ENCODE measurements at regions not wholly inside any gene's neighbourhood (a gene's known extent, or its start where the extent isn't known, plus 50 kb on each side); places are given as distances from the start of the nearest gene placed in this dataset.

DNA sequence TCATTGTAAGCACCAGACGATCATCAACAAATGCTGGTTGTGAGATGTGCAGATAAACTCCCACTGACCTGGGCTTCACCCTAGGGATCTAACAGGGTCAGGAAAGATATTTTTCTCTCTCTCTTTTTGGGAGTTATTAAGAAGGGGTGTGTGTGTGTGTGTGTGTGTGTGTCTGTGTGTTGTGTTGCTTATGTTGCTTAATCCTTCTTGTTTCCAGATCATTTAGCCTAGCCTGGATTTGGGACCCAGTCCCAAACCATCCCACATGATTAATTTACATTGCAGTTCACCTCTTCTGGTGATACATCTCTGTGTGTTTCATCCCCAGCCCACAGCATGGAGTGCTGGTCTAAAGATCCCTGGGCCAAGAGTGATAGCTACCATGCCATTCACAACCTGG lies 122.8 kb upstream of the IPO9 start:
- Histone ChIP-seq H3K4me3 (no peak overlapping the region), H3K4me2 (ENCODE audit: control insufficient read depth, insufficient read depth) (no peak overlapping the region), H3K36me3 (ENCODE audit: control insufficient read depth in 2 of 2, insufficient read depth in 2 of 2, low read length in 1 of 2) (no peaks in the 10 kb centered on the region), H3K9ac (ENCODE audit: control insufficient read depth, insufficient read depth, low read length) (no peak overlapping the region), H3K27ac (ENCODE audit: control insufficient read depth, insufficient read depth) (no peak overlapping the region), H3K27me3 (replicated peaks in 1 of 2; ENCODE audit: control insufficient read depth in 2 of 2, insufficient read depth in 2 of 2, low read length in 1 of 2) (no peaks in the 10 kb centered on the region), H3K79me2 (ENCODE audit: control insufficient read depth, insufficient read depth, low read length) (no peaks in the 10 kb centered on the region), H2AFZ (ENCODE audit: control insufficient read depth, low read depth, low read length) (no peak overlapping the region), H3K4me1 (ENCODE audit: control insufficient read depth, insufficient read depth, low read length) (no peaks in the 10 kb centered on the region; the same call in 1 of the 2 replicates), H3K9me3 (replicated peaks; ENCODE audit: control insufficient read depth, insufficient read depth, low read length) (no peaks in the 10 kb centered on the region), H4K20me1 (ENCODE audit: control insufficient read depth, insufficient read depth) (no peaks in the 10 kb centered on the region)
- RAD21 ChIA-PET (ENCODE audit: unreplicated experiment): no interaction called here
- in situ Hi-C loops (cut with MboI): loop anchor here (5.0 kb wide), 2 partner anchors 81 to 144 kb away; no protein-coding TSS in a partner anchor
- intact Hi-C loops (cut with micrococcal nuclease; ENCODE audit: unreplicated experiment): no loop called here
- TF ChIP-seq CREM (IDR thresholded peaks at IDR 0.05; ENCODE audit: low read depth): no peak
- no peak for TF ChIP-seq ZNF622 (IDR thresholded peaks at IDR 0.05)
- no peak for TF ChIP-seq EZH2 (IDR thresholded peaks at IDR 0.05; ENCODE audit: borderline replicate concordance, control insufficient read depth, low read depth, low read length)
- no peak for TF ChIP-seq PAX5 (IDR thresholded peaks at IDR 0.05; ENCODE audit: borderline replicate concordance, low read depth, low read length)
- TF ChIP-seq HDGF (IDR thresholded peaks at IDR 0.05): no peak
- TF ChIP-seq ZNF274 (IDR thresholded peaks at IDR 0.05; ENCODE audit: insufficient read depth, insufficient read length): no peak
- no peak for TF ChIP-seq KDM1A (IDR thresholded peaks at IDR 0.05; ENCODE audit: borderline replicate concordance)
- TF ChIP-seq TCF7 (IDR thresholded peaks at IDR 0.05; ENCODE audit: borderline replicate concordance): no peak
- TF ChIP-seq FOS (IDR thresholded peaks at IDR 0.05; ENCODE audit: borderline replicate concordance, extremely low read depth, insufficient read length): no peak
- no peak for TF ChIP-seq BACH1 (IDR thresholded peaks at IDR 0.05; ENCODE audit: borderline replicate concordance)
- no peak for TF ChIP-seq NR2C2 (IDR thresholded peaks at IDR 0.05; ENCODE audit: borderline replicate concordance, control insufficient read depth, insufficient read length, low read depth)
- no peak for TF ChIP-seq CHD4 (IDR thresholded peaks at IDR 0.05)
- no peak for TF ChIP-seq TBL1XR1 (IDR thresholded peaks at IDR 0.05; ENCODE audit: low read depth, low read length)
- no peak for TF ChIP-seq NR2C1 (IDR thresholded peaks at IDR 0.05)
- no peak for TF ChIP-seq MEF2A (IDR thresholded peaks at IDR 0.05; ENCODE audit: insufficient read depth, low read depth, low read length)
- TF ChIP-seq, protein P1, sequence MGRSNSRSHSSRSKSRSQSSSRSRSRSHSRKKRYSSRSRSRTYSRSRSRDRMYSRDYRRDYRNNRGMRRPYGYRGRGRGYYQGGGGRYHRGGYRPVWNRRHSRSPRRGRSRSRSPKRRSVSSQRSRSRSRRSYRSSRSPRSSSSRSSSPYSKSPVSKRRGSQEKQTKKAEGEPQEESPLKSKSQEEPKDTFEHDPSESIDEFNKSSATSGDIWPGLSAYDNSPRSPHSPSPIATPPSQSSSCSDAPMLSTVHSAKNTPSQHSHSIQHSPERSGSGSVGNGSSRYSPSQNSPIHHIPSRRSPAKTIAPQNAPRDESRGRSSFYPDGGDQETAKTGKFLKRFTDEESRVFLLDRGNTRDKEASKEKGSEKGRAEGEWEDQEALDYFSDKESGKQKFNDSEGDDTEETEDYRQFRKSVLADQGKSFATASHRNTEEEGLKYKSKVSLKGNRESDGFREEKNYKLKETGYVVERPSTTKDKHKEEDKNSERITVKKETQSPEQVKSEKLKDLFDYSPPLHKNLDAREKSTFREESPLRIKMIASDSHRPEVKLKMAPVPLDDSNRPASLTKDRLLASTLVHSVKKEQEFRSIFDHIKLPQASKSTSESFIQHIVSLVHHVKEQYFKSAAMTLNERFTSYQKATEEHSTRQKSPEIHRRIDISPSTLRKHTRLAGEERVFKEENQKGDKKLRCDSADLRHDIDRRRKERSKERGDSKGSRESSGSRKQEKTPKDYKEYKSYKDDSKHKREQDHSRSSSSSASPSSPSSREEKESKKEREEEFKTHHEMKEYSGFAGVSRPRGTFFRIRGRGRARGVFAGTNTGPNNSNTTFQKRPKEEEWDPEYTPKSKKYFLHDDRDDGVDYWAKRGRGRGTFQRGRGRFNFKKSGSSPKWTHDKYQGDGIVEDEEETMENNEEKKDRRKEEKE (IDR thresholded peaks at IDR 0.05): no peak
- TF ChIP-seq, protein P2, sequence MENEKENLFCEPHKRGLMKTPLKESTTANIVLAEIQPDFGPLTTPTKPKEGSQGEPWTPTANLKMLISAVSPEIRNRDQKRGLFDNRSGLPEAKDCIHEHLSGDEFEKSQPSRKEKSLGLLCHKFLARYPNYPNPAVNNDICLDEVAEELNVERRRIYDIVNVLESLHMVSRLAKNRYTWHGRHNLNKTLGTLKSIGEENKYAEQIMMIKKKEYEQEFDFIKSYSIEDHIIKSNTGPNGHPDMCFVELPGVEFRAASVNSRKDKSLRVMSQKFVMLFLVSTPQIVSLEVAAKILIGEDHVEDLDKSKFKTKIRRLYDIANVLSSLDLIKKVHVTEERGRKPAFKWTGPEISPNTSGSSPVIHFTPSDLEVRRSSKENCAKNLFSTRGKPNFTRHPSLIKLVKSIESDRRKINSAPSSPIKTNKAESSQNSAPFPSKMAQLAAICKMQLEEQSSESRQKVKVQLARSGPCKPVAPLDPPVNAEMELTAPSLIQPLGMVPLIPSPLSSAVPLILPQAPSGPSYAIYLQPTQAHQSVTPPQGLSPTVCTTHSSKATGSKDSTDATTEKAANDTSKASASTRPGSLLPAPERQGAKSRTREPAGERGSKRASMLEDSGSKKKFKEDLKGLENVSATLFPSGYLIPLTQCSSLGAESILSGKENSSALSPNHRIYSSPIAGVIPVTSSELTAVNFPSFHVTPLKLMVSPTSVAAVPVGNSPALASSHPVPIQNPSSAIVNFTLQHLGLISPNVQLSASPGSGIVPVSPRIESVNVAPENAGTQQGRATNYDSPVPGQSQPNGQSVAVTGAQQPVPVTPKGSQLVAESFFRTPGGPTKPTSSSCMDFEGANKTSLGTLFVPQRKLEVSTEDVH (IDR thresholded peaks at IDR 0.05; ENCODE audit: low read depth, partially characterized antibody): no peak
- TF ChIP-seq NFIC (IDR thresholded peaks at IDR 0.05; ENCODE audit: low read depth, low read length): no peak
- no peak for TF ChIP-seq YBX1 (IDR thresholded peaks at IDR 0.05)
- SMC1A ChIA-PET (ENCODE audit: uncharacterized antibody, unreplicated experiment): interaction anchor here (1.7 to 3.1 kb wide), 2 partner anchors 147 to 176 kb away, joined by 4 to 15 read pairs; no protein-coding TSS in a partner anchor
- WGBS (ENCODE audit: insufficient coverage, insufficient replicate concordance, low lambda C conversion rate, missing lambda C conversion rate): 53% methylated on average over 1 of the region's 1 CpG
- no peak for FAIRE-seq
- POLR2A ChIA-PET: no interaction called here
- DNase-seq (ENCODE audit: low read depth, low spot score): no peak
- no peak for ATAC-seq
- CTCF ChIA-PET: interaction anchor here (4.4 to 14.7 kb wide), 3 partner anchors 84 to 175 kb away, joined by 27 to 332 read pairs (median 154); no protein-coding TSS in a partner anchor
- BruUV-seq (replicated peaks): no TSS peak

Data from GM12878 (cell line).